SU-DHL-6 (cell line): ENCODE measurements at regions not wholly inside any gene's neighbourhood (a gene's known extent, or its start where the extent isn't known, plus 50 kb on each side); places are given as distances from the start of the nearest gene placed in this dataset.

Experiments
- H2AFZ ChIP-seq: fragments of 200-600 bp; sonication (generic); 2 replicates; pipeline ENCODE4 v1.6.1; 2014; ENCODE audit warnings: low read depth, mild to moderate bottlenecking, moderate library complexity, mixed read lengths, antibody characterized with exemption, low read length; ENCODE audit not compliant: severe bottlenecking
- H3F3A ChIP-seq: fragments of 200-600 bp; shearing (Covaris generic); 2 replicates; pipeline ENCODE4 v1.6.0; 2016; ENCODE audit warnings: antibody characterized with exemption, mild to moderate bottlenecking; ENCODE audit not compliant: insufficient read depth
- H3K27ac ChIP-seq: fragments of 200-600 bp; sonication (generic); 2 replicates; pipeline ENCODE4 v1.5.1; 2016; ENCODE audit warnings: low read depth, mild to moderate bottlenecking, low read length, moderate library complexity, mixed read lengths
- H3K27me3 ChIP-seq: fragments of 200-600 bp; sonication (generic), shearing (Covaris generic); 2 replicates; pipeline ENCODE4 v1.6.0; 2014; ENCODE audit warnings: mild to moderate bottlenecking, low read length
- H3K36me3 ChIP-seq: fragments of 200-600 bp; sonication (generic); 2 replicates; pipeline ENCODE4 v1.6.1; 2014; ENCODE audit warnings: mild to moderate bottlenecking, low read length, mixed read lengths
- H3K4me2 ChIP-seq: fragments of 300-600, 200-600 bp; shearing (Covaris generic), sonication (generic); 2 replicates; pipeline ENCODE4 v1.6.0; 2014; ENCODE audit warnings: low read length, low read depth, mild to moderate bottlenecking; ENCODE audit not compliant: poor library complexity, severe bottlenecking
- H3K4me3 ChIP-seq: fragments of 200-600 bp; sonication (generic); 2 replicates; pipeline ENCODE4 v1.5.1; 2014; ENCODE audit warnings: antibody characterized with exemption, low read length, mild to moderate bottlenecking, mixed read lengths; ENCODE audit not compliant: insufficient read depth, poor library complexity, severe bottlenecking
- H3K79me2 ChIP-seq: fragments of 200-600 bp; sonication (generic); 2 replicates; pipeline ENCODE4 v1.6.1; 2014; ENCODE audit warnings: mild to moderate bottlenecking, low read length, moderate library complexity; ENCODE audit not compliant: insufficient read depth
- H3K9ac ChIP-seq: fragments of 200-600 bp; sonication (generic); 2 replicates; pipeline ENCODE4 v1.7.0; 2014; ENCODE audit warnings: mild to moderate bottlenecking, low read length
- H3K9me2 ChIP-seq: fragments of 200-600 bp; sonication (generic); replicated peaks from 2 replicates; pipeline ENCODE4 v1.6.1; 2014; ENCODE audit warnings: low read length; ENCODE audit not compliant: insufficient read depth
- H3K9me3 ChIP-seq: fragments of 200-600 bp; sonication (generic); 2 replicates; pipeline ENCODE4 v1.6.1; 2014; ENCODE audit warnings: low read length, mixed read lengths; ENCODE audit not compliant: insufficient read depth
- H4K20me1 ChIP-seq: fragments of 200-600 bp; sonication (generic); 2 replicates; pipeline ENCODE4 v1.6.1; 2014; ENCODE audit warnings: low read depth, mild to moderate bottlenecking, antibody characterized with exemption, low read length, moderate library complexity, mixed read lengths
- CTCF ChIP-seq: fragments of 200-600 bp; sonication (generic); IDR thresholded peaks from one replicate; pipeline ENCODE4 v1.5.1; 2017; ENCODE audit warnings: antibody characterized with exemption, mild to moderate bottlenecking, low read length, moderate library complexity; ENCODE audit not compliant: insufficient read depth, poor library complexity, severe bottlenecking
- EZH2phosphoT487 ChIP-seq: fragments of 200-600 bp; sonication (generic), shearing (Covaris generic); conservative IDR thresholded peaks from 2 replicates; pipeline ENCODE4 v1.6.1; 2018; ENCODE audit warnings: mild to moderate bottlenecking, antibody characterized with exemption, low read length, moderate library complexity, mixed read lengths

GRCh38 chr6:4613795-4614194 is 162.4 kb upstream of the CDYL start:
- H3K9me3 ChIP-seq: no peaks in the 10 kb centered on the region
- no peak overlapping the region for H3K9ac ChIP-seq
- no peaks in the 10 kb centered on the region for H3K9me2 ChIP-seq
- H3K4me2 ChIP-seq: no peak overlapping the region
- no peak overlapping the region for H3K27ac ChIP-seq
- no peaks in the 10 kb centered on the region for H3F3A ChIP-seq
- no peaks in the 10 kb centered on the region for H3K79me2 ChIP-seq
- H2AFZ ChIP-seq: no peak overlapping the region
- H3K27me3 ChIP-seq: no peaks in the 10 kb centered on the region
- no peaks in the 10 kb centered on the region for H3K36me3 ChIP-seq
- no peaks in the 10 kb centered on the region for H4K20me1 ChIP-seq
- no peak for TF ChIP-seq CTCF
- TF ChIP-seq EZH2phosphoT487: no peak
- H3K4me3 ChIP-seq: no peak overlapping the region

DNA sequence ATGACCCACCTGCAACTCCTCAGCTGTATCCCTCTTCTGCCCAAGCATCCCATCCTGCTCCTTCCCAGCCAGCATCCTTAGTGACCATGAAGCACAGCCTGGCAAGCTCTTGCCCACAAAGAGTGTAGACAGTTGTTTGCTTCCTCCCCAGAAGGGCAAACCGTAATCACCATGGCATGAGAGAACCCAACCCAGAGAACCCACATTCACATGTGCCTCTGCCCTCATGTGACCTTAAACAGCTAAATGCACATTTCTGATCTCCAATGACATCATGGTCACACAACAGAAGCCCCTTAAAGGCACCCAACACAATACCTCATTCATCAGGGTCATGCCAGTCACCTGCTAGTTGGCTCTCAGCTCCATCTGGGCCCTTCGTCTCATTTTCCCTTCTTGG is 162.8 kb upstream of the CDYL start:
- H3K27ac ChIP-seq: no peak overlapping the region
- no peak overlapping the region for H3K4me2 ChIP-seq
- no peaks in the 10 kb centered on the region for H3K79me2 ChIP-seq
- H4K20me1 ChIP-seq: no peaks in the 10 kb centered on the region
- no peaks in the 10 kb centered on the region for H3K27me3 ChIP-seq
- no peaks in the 10 kb centered on the region for H3F3A ChIP-seq
- H3K9me3 ChIP-seq: no peaks in the 10 kb centered on the region
- H3K9ac ChIP-seq: no peak overlapping the region
- no peaks in the 10 kb centered on the region for H3K36me3 ChIP-seq
- H3K4me3 ChIP-seq: no peak overlapping the region
- no peaks in the 10 kb centered on the region for H3K9me2 ChIP-seq
- no peak overlapping the region for H2AFZ ChIP-seq
- TF ChIP-seq CTCF (no peak), EZH2phosphoT487 (no peak)

GRCh38 chr6:4612636-4613171 is 163.5 kb upstream of the CDYL start:
- Histone ChIP-seq H3K4me2 (no peak overlapping the region), H3K9me2 (no peaks in the 10 kb centered on the region), H3F3A (no peaks in the 10 kb centered on the region), H3K36me3 (no peaks in the 10 kb centered on the region), H3K27me3 (no peaks in the 10 kb centered on the region), H3K27ac (no peak overlapping the region), H4K20me1 (no peaks in the 10 kb centered on the region), H3K9me3 (no peaks in the 10 kb centered on the region), H3K9ac (no peak overlapping the region), H2AFZ (no peak overlapping the region), H3K4me3 (no peak overlapping the region), H3K79me2 (no peaks in the 10 kb centered on the region)
- no peak for TF ChIP-seq CTCF
- no peak for TF ChIP-seq EZH2phosphoT487
